ENCODE measurements at regions not wholly inside any gene's neighbourhood (a gene's known extent, or its start where the extent isn't known, plus 50 kb on each side); places are given as distances from the start of the nearest gene placed in this dataset.

DNA sequence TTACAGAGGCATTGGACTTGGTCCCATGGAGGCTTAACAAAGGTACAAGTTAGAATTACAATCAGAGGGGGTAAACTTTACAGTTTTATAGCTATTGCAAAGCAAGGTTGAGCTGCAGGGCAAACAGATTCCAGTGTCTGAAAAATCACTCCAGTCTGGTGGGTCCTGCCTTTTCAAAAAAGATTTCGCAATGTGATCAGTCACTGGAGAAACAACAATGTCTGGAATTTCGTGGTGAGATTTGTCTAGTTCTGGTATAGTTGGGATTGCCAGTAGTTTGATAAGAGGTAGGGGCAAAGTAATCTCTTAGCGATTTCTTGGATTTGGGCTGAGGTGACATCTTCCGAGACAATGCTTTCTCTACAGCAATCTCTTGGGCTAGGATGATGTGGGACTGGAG, 1198.2 kb upstream of the PCDH9 start:
- Histone ChIP-seq H3K9me3 (ENCODE audit: control insufficient read depth, low read length) (no peaks in the 10 kb centered on the region), H3K4me3 (ENCODE audit: insufficient read depth, low read depth, low read length) (no peak overlapping the region), H3K27ac (ENCODE audit: insufficient read depth, low read depth, low read length, poor library complexity, severe bottlenecking) (no peak overlapping the region), H3K4me1 (ENCODE audit: control insufficient read depth, insufficient read depth, low read length) (no peaks in the 10 kb centered on the region), H3K36me3 (ENCODE audit: control insufficient read depth, insufficient read depth, low read length) (no peaks in the 10 kb centered on the region), H3K27me3 (ENCODE audit: control insufficient read depth, insufficient read depth, low read length, poor library complexity, severe bottlenecking) (no peaks in the 10 kb centered on the region)
- WGBS, 2 experiments, result 91 to 93% methylated on average over 4 of the region's 4 CpGs

- Histone ChIP-seq H3K36me3 (ENCODE audit: control insufficient read depth, insufficient read depth, low read length) (no peaks in the 10 kb centered on the region), H3K27me3 (ENCODE audit: control insufficient read depth, insufficient read depth, low read length, poor library complexity, severe bottlenecking) (no peaks in the 10 kb centered on the region), H3K4me1 (ENCODE audit: control insufficient read depth, insufficient read depth, low read length) (no peaks in the 10 kb centered on the region), H3K4me3 (ENCODE audit: insufficient read depth, low read depth, low read length) (no peak overlapping the region), H3K9me3 (ENCODE audit: control insufficient read depth, low read length) (no peaks in the 10 kb centered on the region), H3K27ac (ENCODE audit: insufficient read depth, low read depth, low read length, poor library complexity, severe bottlenecking) (no peak overlapping the region)
- WGBS, 2 experiments, result 92 to 98% methylated on average over 3 of the region's 3 CpGs
Observed at GRCh38 chr13:68417801-68418200, 1187.7 kb upstream of the PCDH9 start.

- no peak overlapping the region for H3K27ac ChIP-seq (ENCODE audit: insufficient read depth, low read depth, low read length, poor library complexity, severe bottlenecking)
- 86% methylated on average over 1 of the region's 1 CpG; no CpG with 5 or more reads in 1 of the 2 experiments for WGBS, 2 experiments
- H3K9me3 ChIP-seq (ENCODE audit: control insufficient read depth, low read length), result no peaks in the 10 kb centered on the region
- no peaks in the 10 kb centered on the region for H3K4me1 ChIP-seq (ENCODE audit: control insufficient read depth, insufficient read depth, low read length)
- no peaks in the 10 kb centered on the region for H3K27me3 ChIP-seq (ENCODE audit: control insufficient read depth, insufficient read depth, low read length, poor library complexity, severe bottlenecking)
- H3K4me3 ChIP-seq (ENCODE audit: insufficient read depth, low read depth, low read length), result no peak overlapping the region
- no peaks in the 10 kb centered on the region for H3K36me3 ChIP-seq (ENCODE audit: control insufficient read depth, insufficient read depth, low read length)
Observed at GRCh38 chr13:68410007-68410406, 1179.9 kb upstream of the PCDH9 start.

GRCh38 chr13:68390987-68391386, 1160.9 kb upstream of the PCDH9 start:
- H3K4me3 ChIP-seq (ENCODE audit: insufficient read depth, low read depth, low read length), result no peak overlapping the region
- H3K27ac ChIP-seq (ENCODE audit: insufficient read depth, low read depth, low read length, poor library complexity, severe bottlenecking), result no peak overlapping the region
- no peaks in the 10 kb centered on the region for H3K36me3 ChIP-seq (ENCODE audit: control insufficient read depth, insufficient read depth, low read length)
- H3K9me3 ChIP-seq (ENCODE audit: control insufficient read depth, low read length), result no peaks in the 10 kb centered on the region
- H3K27me3 ChIP-seq (ENCODE audit: control insufficient read depth, insufficient read depth, low read length, poor library complexity, severe bottlenecking), result no peaks in the 10 kb centered on the region
- H3K4me1 ChIP-seq (ENCODE audit: control insufficient read depth, insufficient read depth, low read length), result no peaks in the 10 kb centered on the region
- 98 to 100% methylated on average over 2 to 3 of the region's 5 CpGs for WGBS, 2 experiments

GRCh38 chr13:68386808-68387207, 1156.7 kb upstream of the PCDH9 start:
- Histone ChIP-seq H3K27me3 (ENCODE audit: control insufficient read depth, insufficient read depth, low read length, poor library complexity, severe bottlenecking) (no peaks in the 10 kb centered on the region), H3K4me3 (ENCODE audit: insufficient read depth, low read depth, low read length) (no peak overlapping the region), H3K36me3 (ENCODE audit: control insufficient read depth, insufficient read depth, low read length) (no peaks in the 10 kb centered on the region), H3K27ac (ENCODE audit: insufficient read depth, low read depth, low read length, poor library complexity, severe bottlenecking) (no peak overlapping the region), H3K4me1 (ENCODE audit: control insufficient read depth, insufficient read depth, low read length) (no peaks in the 10 kb centered on the region), H3K9me3 (ENCODE audit: control insufficient read depth, low read length) (no peaks in the 10 kb centered on the region)
- 96 to 98% methylated on average over 3 of the region's 3 CpGs for WGBS, 2 experiments

GRCh38 chr13:68380041-68380973, 1150.2 kb upstream of the PCDH9 start:
- WGBS, 2 experiments, result 87 to 90% methylated on average over 5 of the region's 6 CpGs
- H3K36me3 ChIP-seq (ENCODE audit: control insufficient read depth, insufficient read depth, low read length), result no peaks in the 10 kb centered on the region

DNA sequence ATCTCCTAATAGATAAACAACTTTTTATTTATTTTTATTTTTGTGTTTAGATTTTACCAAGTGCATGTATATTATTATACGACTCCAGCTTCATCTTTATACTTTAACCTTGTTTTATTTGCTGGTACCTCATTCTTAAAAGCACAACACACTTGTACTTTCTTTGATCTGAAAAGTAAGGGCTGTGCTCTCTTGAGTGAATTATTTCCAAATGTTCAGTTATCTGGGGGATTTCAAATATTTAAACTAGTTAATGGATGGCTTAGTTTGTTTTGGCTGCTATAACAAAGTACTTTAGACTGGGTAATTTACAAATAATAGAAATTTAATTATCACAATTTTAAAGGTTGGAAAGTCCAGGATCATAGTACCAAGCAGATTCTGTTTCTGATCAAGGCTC, 1148.2 kb upstream of the PCDH9 start:
- WGBS, 2 experiments, result 86% methylated on average over 1 of the region's 1 CpG; no CpG with 5 or more reads in 1 of the 2 experiments
- Histone ChIP-seq H3K9me3 (ENCODE audit: control insufficient read depth, low read length) (no peaks in the 10 kb centered on the region), H3K36me3 (ENCODE audit: control insufficient read depth, insufficient read depth, low read length) (no peaks in the 10 kb centered on the region), H3K27me3 (ENCODE audit: control insufficient read depth, insufficient read depth, low read length, poor library complexity, severe bottlenecking) (no peaks in the 10 kb centered on the region), H3K4me1 (ENCODE audit: control insufficient read depth, insufficient read depth, low read length) (no peaks in the 10 kb centered on the region), H3K4me3 (ENCODE audit: insufficient read depth, low read depth, low read length) (no peak overlapping the region), H3K27ac (ENCODE audit: insufficient read depth, low read depth, low read length, poor library complexity, severe bottlenecking) (no peak overlapping the region)

More at GRCh38 chr13:68380041-68380973, 1150.2 kb upstream of the PCDH9 start:
- Histone ChIP-seq H3K27ac (ENCODE audit: insufficient read depth, low read depth, low read length, poor library complexity, severe bottlenecking) (no peak overlapping the region), H3K27me3 (ENCODE audit: control insufficient read depth, insufficient read depth, low read length, poor library complexity, severe bottlenecking) (no peaks in the 10 kb centered on the region), H3K9me3 (ENCODE audit: control insufficient read depth, low read length) (no peaks in the 10 kb centered on the region), H3K4me1 (ENCODE audit: control insufficient read depth, insufficient read depth, low read length) (no peaks in the 10 kb centered on the region), H3K4me3 (ENCODE audit: insufficient read depth, low read depth, low read length) (no peak overlapping the region)

GRCh38 chr13:68375004-68375403, 1144.9 kb upstream of the PCDH9 start:
- Histone ChIP-seq H3K27me3 (ENCODE audit: control insufficient read depth, insufficient read depth, low read length, poor library complexity, severe bottlenecking) (no peaks in the 10 kb centered on the region), H3K27ac (ENCODE audit: insufficient read depth, low read depth, low read length, poor library complexity, severe bottlenecking) (no peak overlapping the region), H3K9me3 (ENCODE audit: control insufficient read depth, low read length) (no peaks in the 10 kb centered on the region), H3K4me1 (ENCODE audit: control insufficient read depth, insufficient read depth, low read length) (no peaks in the 10 kb centered on the region), H3K4me3 (ENCODE audit: insufficient read depth, low read depth, low read length) (no peak overlapping the region), H3K36me3 (ENCODE audit: control insufficient read depth, insufficient read depth, low read length) (no peaks in the 10 kb centered on the region)
- 58 to 63% methylated on average over 2 of the region's 2 CpGs for WGBS, 2 experiments

- 82 to 92% methylated on average over 4 to 5 of the region's 5 CpGs for WGBS, 2 experiments
- Histone ChIP-seq H3K4me3 (ENCODE audit: insufficient read depth, low read depth, low read length) (no peak overlapping the region), H3K27me3 (ENCODE audit: control insufficient read depth, insufficient read depth, low read length, poor library complexity, severe bottlenecking) (no peaks in the 10 kb centered on the region), H3K4me1 (ENCODE audit: control insufficient read depth, insufficient read depth, low read length) (no peaks in the 10 kb centered on the region), H3K36me3 (ENCODE audit: control insufficient read depth, insufficient read depth, low read length) (no peaks in the 10 kb centered on the region), H3K27ac (ENCODE audit: insufficient read depth, low read depth, low read length, poor library complexity, severe bottlenecking) (no peak overlapping the region), H3K9me3 (ENCODE audit: control insufficient read depth, low read length) (no peaks in the 10 kb centered on the region)
Observed at GRCh38 chr13:68369739-68370138, 1139.6 kb upstream of the PCDH9 start.

DNA sequence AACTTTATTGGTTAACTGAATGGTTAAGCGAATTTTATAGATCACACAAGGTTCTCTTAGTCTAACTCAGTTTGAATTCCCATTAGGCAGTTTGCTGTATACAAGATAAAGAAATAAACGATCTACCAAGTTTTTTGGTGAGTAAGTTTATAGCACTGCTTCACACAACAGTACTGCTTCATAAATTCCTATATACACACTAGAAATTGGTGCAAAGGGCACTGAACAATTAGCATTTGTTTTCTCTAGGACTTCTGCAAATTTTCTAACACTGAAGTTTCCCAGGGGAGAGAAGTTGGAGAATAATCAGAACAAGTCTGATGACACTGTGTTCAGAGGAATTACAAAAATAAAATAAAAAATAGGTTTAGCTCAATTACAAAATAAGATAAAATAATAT, 1138.8 kb upstream of the PCDH9 start:
- 94% methylated on average over 1 of the region's 2 CpGs; no CpG with 5 or more reads in 1 of the 2 experiments for WGBS, 2 experiments
- Histone ChIP-seq H3K27ac (ENCODE audit: insufficient read depth, low read depth, low read length, poor library complexity, severe bottlenecking) (no peak overlapping the region), H3K36me3 (ENCODE audit: control insufficient read depth, insufficient read depth, low read length) (no peaks in the 10 kb centered on the region), H3K9me3 (ENCODE audit: control insufficient read depth, low read length) (no peaks in the 10 kb centered on the region), H3K4me1 (ENCODE audit: control insufficient read depth, insufficient read depth, low read length) (no peaks in the 10 kb centered on the region), H3K27me3 (ENCODE audit: control insufficient read depth, insufficient read depth, low read length, poor library complexity, severe bottlenecking) (no peaks in the 10 kb centered on the region), H3K4me3 (ENCODE audit: insufficient read depth, low read depth, low read length) (no peak overlapping the region)
